T47D (cell line): ENCODE measurements at regions not wholly inside any gene's neighbourhood (a gene's known extent, or its start where the extent isn't known, plus 50 kb on each side); places are given as distances from the start of the nearest gene placed in this dataset.
A peak's percentile ranks its signal among the peaks of the same experiment; 100 is the strongest.

Experiments used
- DNase-seq, 2 experiments: peaks; one replicate each; pipeline versions ENCODE4 v3.0.0 to v3.0.0-alpha.2; 2011 to 2012; ENCODE audit warnings: low read depth in 1 of 2, low spot score in 1 of 2
- JUND ChIP-seq: IDR thresholded peaks from 2 replicates; pipeline ENCODE4 v1.6.1; 2012; ENCODE audit warnings: low read depth
- in situ Hi-C: cut with HindIII; loops from 2 replicates; pipeline ENCODE4 v1.10.0; 2016; ENCODE audit warnings: low sequenced_read_pairs, low pct_unique_long_range_greater_than_20kb

- no peak for TF ChIP-seq JUND
- in situ Hi-C loops: no loop called here
- no peak for DNase-seq
Observed at GRCh38 chr6:12386816-12387215, 96.7 kb downstream of the EDN1 start.

- in situ Hi-C loops: no loop called here
- no peak for TF ChIP-seq JUND
- no peak for DNase-seq
Observed at GRCh38 chr6:12391472-12391871, 101.3 kb downstream of the EDN1 start.

- no peak for TF ChIP-seq JUND
- no peak for DNase-seq
- in situ Hi-C loops: no loop called here
Observed at GRCh38 chr6:12392490-12392889, 102.3 kb downstream of the EDN1 start.

- no peak for TF ChIP-seq JUND
- in situ Hi-C loops: no loop called here
- DNase-seq: no peak
Observed at GRCh38 chr6:12393100-12393499, 102.9 kb downstream of the EDN1 start.

DNA sequence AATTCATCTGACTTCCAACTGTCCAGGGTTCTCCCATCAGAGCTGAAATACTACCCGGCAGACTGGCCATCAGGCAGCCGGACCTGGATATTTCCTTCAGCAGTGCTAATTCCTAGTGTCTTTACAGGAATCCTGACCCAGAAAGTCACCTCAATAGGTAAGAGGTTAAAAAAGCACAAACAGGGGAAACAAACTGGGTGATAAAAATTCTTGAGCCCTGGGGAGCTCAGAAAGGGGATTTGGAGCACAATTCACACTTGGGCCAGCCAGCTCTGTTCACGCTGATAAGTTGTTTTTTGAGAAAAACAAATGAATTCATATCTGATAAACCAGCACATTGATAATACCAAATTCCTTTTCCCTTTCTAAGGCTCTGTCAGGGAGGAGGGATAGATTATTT lies 104.0 kb downstream of the EDN1 start:
- in situ Hi-C loops: no loop called here
- no peak for TF ChIP-seq JUND
- DNase-seq: no peak

- in situ Hi-C loops: no loop called here
- DNase-seq: peak in 1 of 2 experiments; percentile 48
Observed at GRCh38 chr6:12395898-12396297, 105.7 kb downstream of the EDN1 start.

DNA sequence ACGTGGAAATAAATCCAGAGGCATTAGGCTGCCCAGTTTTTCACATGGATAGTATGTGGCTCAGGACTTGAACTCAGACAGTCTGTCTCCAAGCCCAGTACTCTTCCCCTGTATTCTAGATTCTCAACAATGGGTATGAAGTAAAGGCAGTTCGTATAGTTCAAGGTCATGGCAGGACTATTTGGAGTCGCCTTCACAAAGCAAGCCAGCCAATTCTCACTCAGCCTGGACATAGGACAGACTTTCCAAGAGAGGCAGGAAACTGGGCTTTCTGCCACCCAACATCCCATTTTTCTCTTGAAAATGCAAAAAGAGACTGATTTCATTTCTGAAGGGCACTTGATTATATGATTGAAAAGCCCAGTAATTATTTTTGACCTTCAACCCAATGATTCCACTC lies 111.0 kb downstream of the EDN1 start:
- in situ Hi-C loops: no loop called here
- TF ChIP-seq JUND: no peak
- no peak for DNase-seq

More at GRCh38 chr6:12395898-12396297, 105.7 kb downstream of the EDN1 start:
- no peak for TF ChIP-seq JUND

DNA sequence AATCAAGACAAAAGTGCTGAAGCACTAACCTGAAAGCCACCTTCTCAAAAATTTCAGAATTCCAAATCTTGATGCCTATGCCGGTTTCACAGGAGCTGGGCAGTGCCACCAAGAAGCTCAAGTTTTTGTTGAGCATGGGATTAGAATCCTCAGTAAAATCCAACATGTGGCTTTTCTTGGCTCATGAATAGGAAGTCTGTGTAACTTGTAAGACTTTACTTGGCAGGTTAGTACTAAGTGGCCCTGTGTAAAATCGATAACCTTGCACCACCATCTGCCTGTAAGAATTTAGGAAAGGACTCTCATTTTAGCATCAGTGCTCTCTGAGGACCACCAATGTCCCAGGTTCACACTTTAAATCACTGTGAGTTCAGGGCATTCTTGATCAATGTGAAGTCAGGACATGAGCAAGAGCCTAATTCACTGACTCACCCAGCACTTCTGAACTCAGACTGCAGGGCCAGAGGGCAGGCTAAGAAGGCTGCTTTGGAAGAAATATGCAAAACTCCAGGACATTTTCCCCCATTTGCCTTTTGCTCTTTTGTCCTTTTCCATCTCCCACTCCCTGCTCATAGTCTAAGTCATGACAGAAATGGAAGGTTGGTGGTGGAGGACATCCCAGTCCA lies 113.2 kb downstream of the EDN1 start:
- no peak for TF ChIP-seq JUND
- in situ Hi-C loops: no loop called here
- DNase-seq: no peak

DNA sequence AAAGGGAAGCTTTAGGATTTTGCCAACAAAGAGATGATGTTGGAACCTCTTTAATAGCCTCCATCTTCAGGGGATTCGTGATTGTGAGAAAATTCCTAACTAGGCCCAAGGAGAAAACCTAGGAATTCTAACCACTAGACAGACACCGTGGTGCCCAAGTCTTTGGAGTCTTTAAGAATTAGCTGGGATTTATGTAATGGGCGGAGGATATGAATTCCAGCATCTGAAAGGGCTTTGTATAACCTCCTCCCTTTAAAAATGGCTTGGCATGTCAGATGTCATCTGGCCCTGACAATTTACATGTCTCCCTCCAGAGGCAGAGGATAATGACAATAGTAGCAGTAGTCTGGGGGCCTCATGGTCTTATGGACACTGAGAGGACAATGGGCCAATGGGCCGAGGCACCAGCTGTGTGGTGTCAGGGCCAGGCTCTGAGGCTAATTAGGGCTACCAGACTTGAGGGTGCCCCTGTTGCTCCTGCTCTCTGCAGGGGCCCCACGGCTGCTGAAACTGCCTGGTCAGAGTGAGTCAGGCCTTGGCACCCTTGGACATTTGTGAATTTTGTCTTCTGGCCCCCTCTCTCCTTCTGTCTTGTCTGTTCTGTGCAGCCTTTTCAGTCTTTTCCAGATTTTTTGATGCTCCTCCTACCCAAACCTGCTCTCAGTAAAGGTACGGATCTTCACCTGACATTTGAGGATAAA lies 113.9 kb downstream of the EDN1 start:
- DNase-seq: no peak
- no peak for TF ChIP-seq JUND
- in situ Hi-C loops: no loop called here

DNA sequence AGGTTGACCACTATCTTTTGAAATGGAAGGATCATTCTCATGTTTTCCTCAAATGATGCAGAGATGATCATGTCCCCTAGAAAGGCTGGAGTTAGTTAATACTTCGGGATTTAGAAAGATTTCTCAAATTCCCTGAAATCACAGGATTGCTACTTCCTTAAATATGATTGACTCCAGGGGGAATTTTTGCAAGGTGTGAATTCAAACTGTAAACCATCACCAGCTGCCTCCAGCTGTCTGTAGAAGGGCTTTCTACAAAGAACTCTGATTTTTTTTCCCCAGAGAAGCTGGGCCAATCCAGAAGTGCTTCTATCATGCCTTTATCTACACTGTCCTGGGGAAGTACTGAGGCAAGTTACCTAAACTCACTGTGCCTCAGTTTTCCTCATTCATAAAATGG lies 114.5 kb downstream of the EDN1 start:
- no peak for DNase-seq
- in situ Hi-C loops: no loop called here
- TF ChIP-seq JUND: no peak

DNA sequence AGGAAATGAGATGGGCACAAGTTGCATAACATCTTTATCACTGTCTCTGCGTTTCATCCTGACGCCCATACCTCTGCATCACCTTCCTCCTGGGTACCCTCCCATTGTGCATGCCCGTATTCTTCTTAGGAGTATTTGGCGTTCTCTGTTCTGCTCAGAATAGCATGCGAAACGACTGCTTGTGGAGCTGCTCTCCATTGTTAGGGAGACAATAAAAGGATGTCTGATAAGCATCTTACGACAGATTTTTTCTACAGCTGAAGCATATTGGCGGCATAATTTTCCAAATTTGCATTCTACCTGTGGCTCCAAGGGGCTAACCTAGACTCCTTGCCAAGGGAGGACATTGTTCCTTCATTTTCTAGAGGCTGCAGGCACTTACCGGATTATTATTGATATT lies 118.6 kb downstream of the EDN1 start:
- no peak for TF ChIP-seq JUND
- no peak for DNase-seq
- in situ Hi-C loops: no loop called here

DNA sequence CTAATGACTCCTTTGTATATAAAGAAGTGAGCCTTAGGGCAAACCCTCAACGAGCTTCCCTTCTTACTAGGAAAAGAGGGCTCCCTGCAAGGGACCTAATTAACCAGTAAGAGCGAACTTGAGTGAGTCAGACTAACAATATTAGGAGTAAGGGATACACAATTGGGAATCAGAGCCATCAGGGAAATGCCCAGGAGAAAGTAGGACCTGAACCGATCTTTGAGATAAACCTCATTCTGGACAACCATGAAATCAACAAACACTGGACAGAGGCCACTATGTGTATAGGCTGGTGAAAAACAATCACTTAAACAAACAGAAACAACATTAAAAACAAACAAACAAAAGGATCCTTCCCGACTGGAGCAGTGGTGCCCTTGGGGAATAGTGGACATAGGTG lies 120.8 kb downstream of the EDN1 start:
- peak in 1 of 2 experiments; percentile 93 for DNase-seq
- peak; percentile 93 for TF ChIP-seq JUND
- in situ Hi-C loops: no loop called here

DNA sequence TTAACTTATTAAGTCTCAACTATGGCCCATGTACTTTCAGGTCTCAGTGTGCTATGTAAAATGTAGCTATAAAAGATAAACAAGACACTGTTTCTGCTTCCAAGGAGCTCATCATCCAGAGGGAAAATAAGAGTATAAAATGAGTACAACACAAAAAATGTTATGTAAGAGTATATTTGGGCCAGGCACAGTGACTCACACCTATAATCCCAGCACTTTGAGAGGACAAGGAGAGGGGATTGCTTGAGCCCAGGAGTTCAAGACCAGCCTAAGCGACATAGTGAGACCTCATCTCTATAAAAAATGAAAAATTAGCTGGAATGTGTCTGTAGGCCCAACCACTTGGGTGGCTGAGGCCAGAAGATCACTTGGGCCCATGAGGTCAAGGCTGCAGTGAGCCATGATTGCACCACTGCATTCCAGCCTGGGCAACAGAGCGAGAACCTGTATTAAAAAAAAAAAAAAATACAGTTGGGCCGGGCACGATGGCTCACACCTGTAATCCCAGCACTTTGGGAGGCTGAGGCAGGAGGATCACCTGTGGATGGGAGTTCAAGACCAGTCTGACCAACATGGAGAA lies 124.0 kb downstream of the EDN1 start:
- no peak for TF ChIP-seq JUND
- DNase-seq: no peak
- in situ Hi-C loops: no loop called here

- TF ChIP-seq JUND: peak; percentile 92
- peak in 1 of 2 experiments; percentile 98 for DNase-seq
- in situ Hi-C loops: no loop called here
Observed at GRCh38 chr6:12415980-12416598, 125.9 kb downstream of the EDN1 start.
